ENCODE measurements at regions not wholly inside any gene's neighbourhood (a gene's known extent, or its start where the extent isn't known, plus 50 kb on each side); places are given as distances from the start of the nearest gene placed in this dataset.

DNA sequence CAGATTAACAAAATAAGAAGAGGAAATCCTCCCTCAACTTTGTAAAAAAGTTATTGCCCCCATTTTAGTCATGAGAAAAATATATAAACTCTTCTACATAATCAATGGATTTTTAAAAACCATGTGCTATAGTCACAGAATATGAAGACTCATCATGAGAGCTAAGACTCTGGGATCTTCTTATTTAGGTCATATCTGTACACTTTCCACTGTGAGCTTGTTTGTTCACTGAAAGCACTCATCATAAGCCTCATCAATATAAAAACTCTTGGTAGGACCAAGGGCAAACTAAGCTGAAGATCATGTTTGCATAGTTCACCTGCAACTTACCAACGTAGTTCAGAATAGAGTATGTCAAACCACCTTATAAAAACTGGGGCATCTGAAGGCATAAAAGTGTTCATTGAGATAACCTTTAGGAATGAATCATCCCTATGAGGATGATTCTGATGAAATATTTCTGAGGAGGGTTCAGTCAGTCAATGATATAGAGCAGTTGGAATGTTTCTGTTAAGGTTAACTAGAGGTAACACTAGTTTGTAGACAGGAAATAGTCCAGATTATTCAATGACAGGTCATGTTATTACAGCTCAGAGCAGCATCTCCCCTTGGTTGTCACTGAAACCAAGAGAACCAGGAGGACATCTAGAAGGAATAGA is 289.9 kb upstream of the SMC2 start:
- no peak for DNase-seq

DNA sequence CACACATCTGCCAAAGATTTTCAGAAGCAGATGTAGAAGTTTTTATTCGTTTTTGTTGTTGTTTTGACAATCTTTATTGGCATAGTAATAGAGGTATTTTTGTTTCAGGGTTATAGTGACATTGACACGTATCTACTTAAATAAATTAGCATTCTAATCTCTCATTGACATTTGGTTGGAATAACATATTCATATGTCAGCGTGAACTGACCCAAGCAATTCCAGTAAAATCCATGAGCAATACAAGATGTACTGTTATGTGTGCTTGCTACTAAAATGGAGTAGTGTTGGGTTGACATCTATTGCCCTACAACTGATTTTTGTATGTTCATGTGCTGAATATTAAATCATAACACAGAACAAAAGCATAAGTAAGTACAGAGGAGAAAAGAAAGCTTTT is 284.4 kb upstream of the SMC2 start:
- DNase-seq = no peak

DNA sequence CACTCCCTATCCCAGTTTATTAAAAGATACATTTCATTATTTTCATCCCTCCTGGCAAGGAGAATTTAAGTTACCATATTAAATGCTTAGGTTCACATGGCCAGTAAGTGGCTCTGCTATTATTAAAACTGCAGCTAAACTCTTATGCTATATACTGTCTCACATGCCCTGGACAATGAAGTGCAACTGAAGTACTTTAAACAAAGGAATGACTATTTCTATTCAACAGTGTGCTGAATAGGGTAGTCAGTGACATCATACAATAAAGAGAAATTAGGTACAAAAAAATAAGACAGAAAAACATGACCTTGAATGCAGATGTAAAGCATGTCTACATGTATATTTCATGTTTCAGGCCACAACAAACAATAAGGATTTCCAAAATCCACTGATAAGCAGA is 282.6 kb upstream of the SMC2 start:
- DNase-seq = no peak

DNA sequence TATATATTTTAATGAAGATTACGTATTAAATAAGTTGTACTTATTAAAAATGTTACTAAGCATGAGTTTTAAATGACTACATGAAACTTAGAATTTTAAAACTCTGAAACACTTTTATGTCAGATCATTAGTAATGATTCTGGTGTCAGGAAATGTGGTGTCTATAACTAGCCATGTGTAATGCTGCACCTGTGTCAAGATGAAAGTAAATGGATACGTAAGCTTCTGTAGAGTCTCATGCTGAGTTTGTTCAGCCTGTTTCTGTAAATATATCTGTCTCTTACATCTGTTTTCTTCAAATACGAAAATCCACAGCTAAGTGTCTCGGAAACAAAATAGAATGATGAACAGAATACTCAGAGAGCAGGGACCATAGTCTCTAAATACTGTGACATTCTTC is 278.0 kb upstream of the SMC2 start:
- no peak for DNase-seq

DNA sequence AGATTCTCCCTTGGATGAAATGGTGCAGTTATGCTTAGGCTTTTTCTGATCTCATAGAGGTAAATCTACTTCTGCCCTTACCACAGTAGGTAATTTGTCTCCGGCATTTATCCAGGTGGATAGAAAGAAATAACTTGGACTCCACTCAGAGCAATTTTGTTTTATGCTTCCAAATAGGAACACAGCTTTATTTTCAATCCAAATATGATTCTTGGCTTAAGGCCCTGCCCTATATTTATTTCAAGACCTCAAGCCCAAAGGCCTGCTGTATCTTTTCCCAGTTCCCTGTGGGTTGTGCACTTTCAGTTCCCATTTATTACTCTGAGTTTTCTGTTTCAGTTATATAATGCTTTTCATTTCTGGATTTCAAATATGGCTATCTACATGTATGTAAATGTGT is 274.2 kb upstream of the SMC2 start:
- DNase-seq = no peak

DNA sequence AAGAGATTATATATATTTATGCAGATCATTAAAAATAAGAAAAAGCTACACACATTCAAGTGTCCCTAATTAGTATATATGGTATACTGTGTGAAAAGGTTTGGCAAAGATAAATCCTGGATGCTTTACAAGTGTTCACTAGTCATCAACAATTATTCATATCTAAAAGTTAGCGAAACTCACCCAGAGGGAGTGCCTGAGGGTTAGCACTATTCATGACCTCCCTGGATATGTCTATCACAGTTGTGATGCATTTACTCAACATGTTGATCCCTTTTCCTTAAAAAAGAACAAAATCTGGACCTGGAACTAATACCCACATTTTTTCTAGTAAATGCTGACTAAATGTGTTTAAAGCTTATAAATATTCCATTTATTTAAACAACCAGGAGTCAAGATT is 273.0 kb upstream of the SMC2 start:
- no peak for DNase-seq

DNA sequence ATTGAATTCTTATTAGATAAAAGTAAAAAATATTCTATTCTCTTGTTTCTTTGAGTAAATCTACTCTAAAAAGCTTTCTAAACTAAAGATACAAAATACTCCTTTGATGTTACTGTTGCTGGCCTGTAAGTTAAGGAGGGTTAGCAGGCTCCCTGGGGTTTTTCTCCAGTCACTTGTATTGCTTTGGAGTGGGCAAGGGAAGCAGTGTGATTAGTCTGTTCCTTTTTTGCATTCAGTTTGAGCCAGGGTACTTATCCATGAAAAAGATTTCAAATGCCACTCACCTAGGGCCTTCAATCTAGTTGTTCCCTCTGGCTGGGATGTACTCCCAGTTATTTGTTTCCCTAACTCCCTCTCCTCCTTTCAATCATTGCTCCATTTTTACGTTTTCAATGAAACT is 256.2 kb upstream of the SMC2 start:
- DNase-seq = no peak

DNA sequence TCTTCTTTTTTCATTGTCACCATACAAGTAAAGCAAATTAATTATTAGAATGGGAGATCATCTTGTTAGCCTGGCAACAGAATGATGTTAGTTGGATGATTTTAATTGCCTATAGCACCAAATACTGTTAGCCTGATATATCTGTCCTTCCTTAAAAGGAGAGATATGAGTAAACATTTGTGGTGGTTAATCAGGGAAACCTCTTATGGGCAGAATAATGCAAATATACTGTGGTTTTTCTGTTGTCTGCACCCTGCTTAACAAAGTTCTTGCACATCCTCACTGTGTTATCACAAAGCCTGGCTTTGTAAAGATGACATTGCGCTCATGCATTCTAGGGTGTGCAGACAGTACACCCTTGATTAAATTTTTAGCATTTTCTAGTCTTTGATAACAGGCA is 254.9 kb upstream of the SMC2 start:
- no peak for DNase-seq

DNA sequence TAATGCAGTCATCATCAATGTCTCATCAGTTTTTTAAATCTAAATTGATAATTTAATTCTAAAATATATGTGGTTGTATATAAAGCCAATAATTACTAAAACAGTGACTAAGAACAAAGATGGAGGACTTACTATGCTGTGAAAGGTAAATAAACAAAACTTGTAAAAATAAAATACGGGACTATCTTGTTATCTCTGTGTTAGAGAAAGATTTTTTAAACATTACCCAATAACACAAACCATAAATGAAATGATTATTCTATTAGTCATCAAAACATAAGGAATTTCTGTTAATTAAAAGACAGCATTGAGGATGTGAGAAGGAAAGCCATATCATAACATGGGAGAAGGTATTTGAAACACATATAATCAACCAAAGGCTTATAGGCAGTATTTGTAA is 226.2 kb upstream of the SMC2 start:
- no peak for DNase-seq

DNA sequence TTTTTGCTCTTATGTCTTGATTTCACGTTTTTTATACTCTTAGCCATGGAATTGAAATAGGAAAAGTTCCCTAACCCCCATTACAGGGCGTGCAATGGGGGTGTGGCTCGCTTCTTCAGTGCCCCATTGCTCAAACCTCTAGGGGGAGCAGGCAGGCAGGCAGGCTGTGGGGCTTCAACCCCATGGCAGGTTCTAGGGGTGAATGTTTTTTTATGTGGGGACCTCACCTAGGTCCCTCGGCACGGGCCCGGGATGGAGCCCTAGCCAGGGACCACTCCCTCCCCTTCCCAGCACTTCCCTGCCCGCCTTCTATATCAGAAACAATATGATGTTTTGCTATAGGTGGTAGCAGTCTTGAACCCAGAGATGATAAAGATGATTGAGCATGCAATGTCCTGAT is 221.3 kb upstream of the SMC2 start:
- DNase-seq = no peak

DNA sequence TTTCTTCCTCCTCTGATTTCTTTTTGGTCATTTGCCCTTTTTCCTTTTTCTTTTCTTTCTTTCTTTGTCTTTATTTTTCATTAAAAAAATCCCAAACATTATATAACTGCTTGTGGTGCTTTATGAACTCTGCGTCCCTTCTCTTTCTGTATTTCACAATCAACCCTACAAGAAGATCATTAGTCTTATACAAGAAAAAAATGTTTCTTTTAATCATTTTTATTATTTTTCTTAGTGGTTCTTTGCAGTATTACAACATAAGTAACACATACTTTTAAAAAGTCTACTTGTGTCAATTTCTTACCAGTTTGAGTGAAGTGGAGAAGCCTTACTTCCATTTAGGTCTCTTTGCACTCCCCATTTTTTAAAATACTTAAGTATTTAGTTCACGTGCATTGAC is 212.7 kb upstream of the SMC2 start:
- no peak for DNase-seq

DNA sequence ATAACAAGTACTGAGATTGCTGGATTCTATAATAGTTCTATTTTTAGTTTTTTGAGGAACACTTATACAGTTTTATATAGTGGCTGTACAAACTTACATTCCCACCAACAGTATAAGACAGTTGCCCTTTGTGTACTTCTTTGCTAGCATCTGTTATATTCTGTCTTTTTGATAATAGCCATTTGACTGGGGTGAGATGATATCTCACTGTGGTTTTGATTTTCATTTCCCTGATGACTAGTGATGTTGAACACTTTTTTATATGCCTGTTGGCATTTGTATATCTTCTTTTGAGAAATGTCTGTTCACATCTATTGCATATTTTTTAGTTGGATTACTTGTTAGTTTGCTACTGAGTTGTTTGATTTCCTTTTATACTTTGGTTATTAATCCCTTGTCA is 204.1 kb upstream of the SMC2 start:
- no peak for DNase-seq

DNA sequence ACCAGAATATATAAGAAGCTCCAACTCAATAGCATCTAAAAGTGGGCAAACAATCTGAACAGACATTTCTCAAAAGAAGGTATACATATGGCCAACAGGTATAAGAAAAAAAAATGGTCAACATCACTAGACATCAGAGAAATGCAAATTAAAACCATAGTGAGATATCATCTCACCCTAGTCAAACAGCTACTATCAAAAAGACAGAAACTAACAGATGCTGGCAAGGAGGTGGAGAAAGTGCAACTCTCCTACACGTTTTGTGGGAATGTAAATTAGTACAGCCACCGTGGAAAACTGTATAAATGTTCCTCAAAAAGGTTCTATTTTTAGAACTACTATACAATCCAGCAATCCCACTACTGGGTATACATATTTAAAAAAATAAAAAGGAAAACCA is 199.9 kb upstream of the SMC2 start:
- DNase-seq = no peak

DNA sequence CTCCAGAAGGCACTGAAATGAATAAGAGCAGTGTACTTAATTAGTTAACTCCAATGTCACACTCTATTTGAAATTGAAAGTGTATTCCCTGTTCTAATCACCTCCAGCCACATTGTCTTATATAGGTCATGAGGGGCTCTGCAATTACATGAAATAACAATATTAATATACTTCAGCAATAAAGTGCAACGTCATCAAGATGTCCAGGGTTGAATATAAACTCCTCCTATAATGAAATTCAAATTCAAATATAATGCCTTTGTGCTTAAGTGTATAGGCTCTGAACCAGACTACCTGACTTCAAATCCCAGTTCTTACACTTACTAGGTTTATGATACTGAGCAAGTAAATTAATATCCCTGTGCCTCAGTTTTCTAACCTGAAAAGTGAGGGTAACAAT is 195.6 kb upstream of the SMC2 start:
- DNase-seq = no peak

DNA sequence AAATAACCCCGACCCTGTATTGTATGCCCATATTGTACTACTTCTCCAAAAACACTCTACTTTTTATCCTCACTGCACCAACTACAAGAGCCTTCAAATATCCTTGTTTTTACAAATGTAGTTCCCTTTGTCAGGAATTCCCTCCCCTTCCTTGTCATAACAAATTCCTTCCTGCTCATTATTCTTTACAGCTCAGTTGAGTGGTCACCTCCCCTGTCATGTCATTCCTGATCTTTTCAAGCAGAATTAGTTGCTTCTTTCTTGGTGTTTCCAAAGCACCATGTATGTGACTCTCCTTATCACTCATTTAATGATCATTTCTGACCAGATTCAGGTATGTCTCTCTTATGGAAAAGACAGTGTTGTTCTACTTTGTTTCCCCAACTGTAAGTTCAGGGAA is 194.2 kb upstream of the SMC2 start:
- no peak for DNase-seq

DNA sequence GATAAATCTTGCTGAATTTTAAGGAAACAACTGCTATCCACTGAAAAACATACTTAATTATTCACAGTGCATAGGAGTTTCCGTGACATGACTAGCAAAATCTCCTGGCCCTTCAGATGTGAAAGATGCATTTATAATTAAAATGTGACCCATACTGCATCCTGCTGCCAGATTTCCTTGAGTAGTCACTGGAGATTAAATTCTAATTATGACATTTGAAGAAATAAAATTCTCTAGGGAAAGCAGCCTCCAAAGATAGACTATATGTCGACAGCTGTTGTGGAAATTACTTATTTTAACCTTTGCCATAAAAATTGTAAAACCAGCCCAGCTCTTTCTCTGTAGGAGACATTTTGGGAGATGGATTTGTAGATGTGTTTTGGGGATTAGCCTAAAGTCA is 193.6 kb upstream of the SMC2 start:
- no peak for DNase-seq

DNA sequence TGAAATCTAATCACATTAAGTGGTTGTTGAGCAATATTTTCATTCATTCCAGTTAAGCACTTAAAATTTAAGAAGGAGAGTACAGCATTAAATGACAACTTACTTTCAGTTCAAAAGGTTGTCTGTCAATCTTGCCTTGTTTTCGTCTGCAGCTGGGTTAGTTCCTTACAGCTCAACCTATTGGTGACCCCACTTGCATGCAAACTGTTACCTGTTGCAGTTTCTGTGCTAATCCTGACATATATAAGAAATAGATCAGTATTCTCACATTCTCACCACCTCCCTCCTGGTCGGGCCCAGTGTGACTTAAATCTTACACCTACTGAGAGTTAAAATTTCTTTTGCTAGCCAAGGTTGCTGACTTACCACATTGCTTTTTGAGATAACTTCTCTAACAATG is 191.8 kb upstream of the SMC2 start:
- no peak for DNase-seq

DNA sequence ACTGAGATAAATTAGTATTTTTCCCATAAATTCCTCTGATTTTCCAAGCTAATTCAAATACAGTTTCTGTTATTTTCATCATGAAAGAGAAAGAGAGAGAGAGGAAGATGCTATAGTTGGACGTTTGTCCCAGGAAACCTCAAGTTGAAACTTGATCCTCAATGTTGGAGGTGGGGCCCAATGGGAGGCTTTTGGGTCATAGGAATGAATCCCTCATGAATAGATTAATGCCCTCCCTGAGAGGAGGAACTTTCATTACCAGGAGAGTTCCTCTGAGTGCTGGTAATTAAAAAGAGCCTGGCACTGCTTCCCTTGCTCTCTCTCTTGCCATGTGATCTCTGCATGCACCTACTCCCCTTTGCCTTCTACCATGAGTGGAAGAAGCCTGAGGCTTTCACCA is 189.9 kb upstream of the SMC2 start:
- no peak for DNase-seq

DNA sequence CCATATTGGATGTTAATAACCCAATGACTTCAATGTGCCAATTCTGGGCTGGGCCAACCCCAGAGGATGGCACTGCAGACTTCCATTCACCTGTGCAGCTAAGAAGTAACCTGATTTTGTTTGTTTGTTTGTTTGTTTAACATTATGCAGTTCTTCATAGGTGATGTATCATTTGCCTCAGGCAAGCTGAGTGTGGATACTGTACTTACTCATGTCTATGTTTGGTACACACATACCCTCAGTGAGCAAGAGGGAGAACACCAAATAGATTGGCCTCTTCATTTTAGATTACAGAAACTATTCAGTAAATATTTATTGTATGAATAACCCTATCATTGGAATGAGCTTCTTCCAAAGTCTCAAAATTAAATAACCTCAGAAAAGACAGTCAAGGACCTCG is 180.2 kb upstream of the SMC2 start:
- no peak for DNase-seq

DNA sequence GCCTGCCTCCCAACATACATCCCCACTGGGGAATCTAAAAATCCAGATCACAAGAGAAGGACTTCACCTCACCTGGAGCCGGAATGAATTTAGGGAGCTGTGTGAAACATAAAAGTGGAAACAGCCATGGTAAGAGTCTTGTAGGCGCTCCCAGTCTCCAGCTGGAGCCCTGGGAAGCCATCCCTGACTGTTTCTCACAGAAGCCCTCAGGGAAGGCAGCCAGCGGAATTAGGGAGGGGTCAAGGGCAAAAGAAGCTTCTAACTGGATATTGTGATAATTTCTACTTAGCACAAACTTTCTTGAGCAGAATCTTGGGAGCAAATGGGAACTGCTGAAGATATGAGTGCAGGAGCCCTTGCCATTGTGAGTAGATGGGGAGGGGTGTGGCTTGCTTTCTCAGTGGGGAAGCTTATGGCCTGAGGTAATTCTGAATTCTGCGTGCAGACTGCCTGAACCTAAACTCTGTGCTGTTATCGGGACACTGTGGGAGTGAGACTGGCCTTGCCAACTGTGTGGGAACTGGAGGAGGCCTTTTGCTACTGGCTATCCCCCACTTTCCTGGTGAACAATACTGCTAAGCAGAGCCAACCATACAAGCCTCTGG is 174.4 kb upstream of the SMC2 start:
- no peak for DNase-seq

DNA sequence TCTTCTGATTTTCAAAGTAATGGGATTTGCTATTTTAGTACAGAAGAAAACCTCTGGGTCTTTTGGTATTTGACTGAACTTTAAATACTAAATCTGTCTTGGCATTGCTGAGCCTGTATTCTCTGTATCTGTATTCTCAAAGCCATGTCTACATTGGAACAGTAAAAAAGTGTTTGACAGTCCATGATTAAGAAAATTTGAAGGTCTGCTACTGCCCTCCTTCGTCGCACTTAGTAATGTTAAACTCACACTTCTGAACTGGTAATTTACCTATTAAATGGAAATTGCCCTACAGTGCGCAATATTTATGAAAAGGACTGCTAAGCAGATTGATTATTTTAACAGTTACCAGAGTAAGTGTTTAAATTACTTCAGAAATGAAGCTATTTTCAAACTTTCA is 165.7 kb upstream of the SMC2 start:
- no peak for DNase-seq

DNA sequence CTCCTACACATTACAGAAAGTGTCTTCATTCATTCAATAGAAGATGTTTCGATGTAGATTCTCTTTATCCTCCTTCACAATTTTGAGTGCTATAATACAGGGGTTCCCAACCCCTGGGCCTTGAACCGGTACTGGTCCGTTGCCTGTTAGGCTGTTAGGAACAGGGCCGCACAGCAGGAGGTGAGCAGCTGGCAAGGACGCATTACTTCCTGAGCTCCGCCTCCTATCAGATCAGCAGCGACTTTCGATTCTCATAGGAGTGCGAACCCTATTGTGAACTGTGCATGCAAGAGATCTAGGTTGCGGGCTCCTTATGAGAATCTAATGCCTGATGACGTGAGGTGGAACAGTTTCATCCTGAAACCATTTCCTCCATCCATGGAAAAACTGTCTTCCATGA is 153.0 kb upstream of the SMC2 start:
- no peak for DNase-seq

DNA sequence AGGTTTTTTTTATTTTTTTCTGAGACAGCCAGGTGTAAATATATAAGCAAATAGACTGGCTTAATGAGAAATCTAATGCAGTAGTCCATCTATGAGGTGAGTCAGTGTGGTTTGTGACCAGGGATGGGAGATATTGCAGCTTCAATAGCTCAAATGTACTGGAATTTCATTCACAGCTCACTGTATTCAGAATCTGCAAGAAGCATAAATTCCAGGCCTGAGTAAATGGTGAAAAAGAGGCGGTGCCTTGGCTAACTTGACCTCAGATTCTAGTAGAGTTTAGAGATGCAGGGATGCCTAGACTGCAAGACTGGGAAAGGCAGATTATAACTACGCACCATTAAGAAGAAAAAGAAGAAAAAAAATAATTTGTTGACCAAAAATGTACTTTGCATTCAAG is 151.9 kb upstream of the SMC2 start:
- DNase-seq = no peak

DNA sequence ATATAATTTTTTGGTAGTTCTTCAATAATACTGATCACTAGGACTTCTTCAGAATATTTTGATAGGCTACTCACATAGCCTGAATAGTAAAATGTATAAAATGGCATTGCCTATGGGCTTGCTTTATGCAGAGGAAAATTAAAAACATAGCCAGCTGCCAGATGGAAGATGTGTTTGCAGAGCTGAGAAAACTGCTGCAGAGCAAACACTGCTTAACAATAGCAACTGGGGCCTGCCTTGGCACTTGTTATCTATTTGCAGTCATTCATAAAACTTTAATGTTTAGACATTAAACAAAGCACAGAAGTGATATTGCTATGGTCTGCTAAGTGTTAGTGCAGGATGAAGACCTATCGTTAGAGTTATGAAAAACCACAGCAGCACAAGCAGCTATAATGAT is 151.5 kb upstream of the SMC2 start:
- DNase-seq = peak; percentile 74

DNA sequence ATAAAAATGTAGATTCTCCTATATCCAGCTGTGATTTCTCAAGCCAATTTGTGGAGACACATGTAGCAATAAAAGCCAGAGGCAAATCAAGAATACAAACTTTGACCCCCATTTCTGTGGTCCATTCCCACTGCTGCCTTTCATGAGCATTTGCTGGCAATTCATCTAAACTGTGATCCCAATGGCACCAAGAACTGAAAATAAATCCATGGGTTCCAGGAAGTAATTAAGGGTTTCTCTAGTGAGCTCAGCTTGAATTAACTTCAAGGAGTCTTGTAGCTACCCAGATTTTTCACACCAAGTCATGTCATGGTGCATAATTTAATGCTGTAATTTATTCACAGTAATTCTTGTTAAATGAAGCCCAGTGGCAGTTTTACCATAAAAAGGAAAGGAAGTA is 145.0 kb upstream of the SMC2 start:
- DNase-seq = no peak

DNA sequence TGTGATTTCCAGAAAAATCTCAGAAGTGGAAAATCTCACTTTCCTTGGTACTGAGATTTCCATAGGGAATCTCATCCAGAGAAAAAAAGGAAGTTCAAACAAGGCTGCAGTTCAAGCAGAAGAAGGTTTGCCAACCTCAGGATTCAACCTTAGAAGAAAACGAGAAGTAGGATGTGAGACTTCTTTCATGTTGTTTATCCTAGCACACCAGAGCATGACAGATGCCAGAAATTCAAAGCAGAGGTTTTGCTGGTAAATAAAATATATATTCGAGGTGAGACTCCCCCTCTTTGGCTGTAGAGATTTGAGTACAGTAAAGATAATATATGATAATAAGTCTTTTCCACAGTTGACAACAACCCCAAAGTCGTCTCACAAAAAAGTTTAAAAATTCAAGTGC is 116.9 kb upstream of the SMC2 start:
- DNase-seq = no peak
